Thoracic aorta (tissue), 2 donors: ENCODE measurements at regions not wholly inside any gene's neighbourhood (a gene's known extent, or its start where the extent isn't known, plus 50 kb on each side); places are given as distances from the start of the nearest gene placed in this dataset.

Source experiments
- ATAC-seq: fragments of 150-250 bp; one replicate; pipeline ENCODE4 v1.8.0; 2017; ENCODE audit warnings: low read depth; ENCODE audit not compliant: insufficient number of reproducible peaks, low FRiP score
- DNase-seq: peaks from one replicate; pipeline ENCODE4 v3.0.0-alpha.2; 2020; ENCODE audit warnings: low spot score
- H3K27ac ChIP-seq, 2 donors: fragments of 200-600 bp; sonication (generic); 1 replicate in 1 of 2; 2 replicates in 1 of 2; pipeline ENCODE4 v1.5.1; 2016; ENCODE audit warnings: mild to moderate bottlenecking in 2 of 2, moderate library complexity in 2 of 2
- H3K27me3 ChIP-seq: fragments of 200-600 bp; sonication (generic); replicated peaks from 2 replicates; pipeline ENCODE4 v1.6.0; 2016; ENCODE audit warnings: mild to moderate bottlenecking; ENCODE audit not compliant: insufficient read depth
- H3K36me3 ChIP-seq: fragments of 200-600 bp; sonication (generic); one replicate; pipeline ENCODE4 v1.5.1; 2016
- H3K4me1 ChIP-seq, 2 donors: fragments of 200-600 bp; sonication (generic); 1 replicate in 1 of 2; 2 replicates in 1 of 2; pipeline versions ENCODE4 v1.5.1 to v1.6.0; 2016; ENCODE audit warnings: low read depth in 2 of 2, mild to moderate bottlenecking in 1 of 2; ENCODE audit not compliant: control insufficient read depth in 1 of 2
- H3K4me3 ChIP-seq: fragments of 200-600 bp; sonication (generic); 2 replicates; pipeline ENCODE4 v1.5.1; 2016; ENCODE audit warnings: mild to moderate bottlenecking
- H3K9me3 ChIP-seq: fragments of 200-600 bp; sonication (generic); 2 replicates; pipeline ENCODE4 v1.5.1; 2016
- CTCF ChIP-seq: fragments of 200-600 bp; sonication (generic); IDR thresholded peaks from one replicate; pipeline ENCODE4 v1.5.1; 2019; ENCODE audit warnings: antibody characterized with exemption

- ATAC-seq (no peak), DNase-seq (no peak)
- TF ChIP-seq CTCF, result no peak
- Histone ChIP-seq H3K4me1 (no peaks in the 10 kb centered on the region), H3K27ac (no peak overlapping the region), H3K36me3 (no peaks in the 10 kb centered on the region), H3K27me3 (no peaks in the 10 kb centered on the region), H3K4me3 (no peak overlapping the region), H3K9me3 (no peaks in the 10 kb centered on the region)
Measured at GRCh38 chr18:30618567-30618966, 424.0 kb downstream of the DSC3 start.

GRCh38 chr18:30616414-30616813, 426.1 kb downstream of the DSC3 start:
- H3K27ac ChIP-seq, result no peak overlapping the region
- H3K4me1 ChIP-seq, result no peaks in the 10 kb centered on the region
- ATAC-seq (no peak), DNase-seq (no peak)
- TF ChIP-seq CTCF, result no peak
- H3K9me3 ChIP-seq, result no peaks in the 10 kb centered on the region
- H3K27me3 ChIP-seq, result no peaks in the 10 kb centered on the region
- no peaks in the 10 kb centered on the region for H3K36me3 ChIP-seq
- no peak overlapping the region for H3K4me3 ChIP-seq

- no peak for ATAC-seq
- Histone ChIP-seq H3K36me3 (no peaks in the 10 kb centered on the region), H3K27ac (no peak overlapping the region), H3K4me1 (no peaks in the 10 kb centered on the region), H3K4me3 (no peak overlapping the region), H3K9me3 (no peaks in the 10 kb centered on the region), H3K27me3 (no peaks in the 10 kb centered on the region)
- TF ChIP-seq CTCF, result no peak
- DNase-seq, result no peak
Measured at GRCh38 chr18:30613467-30613801, 429.1 kb downstream of the DSC3 start.

- Histone ChIP-seq H3K27me3 (no peaks in the 10 kb centered on the region), H3K36me3 (no peaks in the 10 kb centered on the region), H3K27ac (no peak overlapping the region), H3K4me3 (no peak overlapping the region), H3K9me3 (no peaks in the 10 kb centered on the region), H3K4me1 (no peaks in the 10 kb centered on the region)
- TF ChIP-seq CTCF, result no peak
- ATAC-seq (no peak), DNase-seq (no peak)
Measured at GRCh38 chr18:30601541-30601940, 441.0 kb downstream of the DSC3 start.

GRCh38 chr18:30597202-30597601, 445.3 kb downstream of the DSC3 start:
- TF ChIP-seq CTCF, result no peak

More at GRCh38 chr18:30597202-30597601, 445.3 kb downstream of the DSC3 start:
- Histone ChIP-seq H3K4me3 (no peak overlapping the region), H3K36me3 (no peaks in the 10 kb centered on the region), H3K9me3 (no peaks in the 10 kb centered on the region), H3K27me3 (no peaks in the 10 kb centered on the region), H3K4me1 (no peaks in the 10 kb centered on the region), H3K27ac (no peak overlapping the region)
- no peak for ATAC-seq
- no peak for DNase-seq
